Activated CD8-positive, alpha-beta T cell treated with anti-CD3 and anti-CD28 coated beads, Interleukin-2, amount 10 ng/mL, durations not matched to agents 7 days and 5 days (primary cell): ENCODE measurements at regions not wholly inside any gene's neighbourhood (a gene's known extent, or its start where the extent isn't known, plus 50 kb on each side); places are given as distances from the start of the nearest gene placed in this dataset.

Experiments used
- ATAC-seq: fragments of 150-1000 bp; cut with Tn5 transposase; one replicate; pipeline ENCODE4 v1.10.0; 2021; ENCODE audit warnings: moderate library complexity
- CTCF ChIA-PET: fragments of 350-600 bp; sonication (Branson Sonifier 250); formaldehyde crosslinking; loops from one replicate; lab custom pipeline; 2021; ENCODE audit warnings: antibody characterized with exemption; lab: Charles Lee
- POLR2A ChIA-PET: fragments of 350-600 bp; sonication (Branson Sonifier 250); formaldehyde crosslinking; loops from one replicate; lab custom pipeline; 2021; ENCODE audit warnings: antibody characterized with exemption; lab: Charles Lee
- DNase-seq: peaks from one replicate; pipeline ENCODE4 v3.0.0-alpha.2; 2020
- H3K27ac Mint-ChIP-seq: one replicate; pipeline ENCODE4 v1.8.0; 2021; ENCODE audit warnings: mild to moderate bottlenecking, mixed read lengths
- H3K27me3 Mint-ChIP-seq: one replicate; pipeline ENCODE4 v1.8.0; 2021; ENCODE audit warnings: low read depth, mixed read lengths
- H3K36me3 Mint-ChIP-seq: one replicate; pipeline ENCODE4 v1.8.0; 2021; ENCODE audit warnings: low read depth, mixed read lengths
- H3K4me1 Mint-ChIP-seq: one replicate; pipeline ENCODE4 v1.8.0; 2021; ENCODE audit warnings: low read depth, mixed read lengths
- H3K4me3 Mint-ChIP-seq: one replicate; pipeline ENCODE4 v1.8.0; 2021; ENCODE audit warnings: mild to moderate bottlenecking, mixed read lengths
- H3K9me3 Mint-ChIP-seq: one replicate; pipeline ENCODE4 v1.8.0; 2022; ENCODE audit warnings: mixed read lengths; ENCODE audit not compliant: insufficient read depth

- Mint-ChIP-seq H3K27me3 (no peaks in the 10 kb centered on the region), H3K4me1 (no peaks in the 10 kb centered on the region), H3K4me3 (no peak overlapping the region), H3K27ac (no peak overlapping the region), H3K36me3 (no peaks in the 10 kb centered on the region), H3K9me3 (no peaks in the 10 kb centered on the region)
- DNase-seq (no peak), ATAC-seq (no peak)
- ChIA-PET POLR2A (no interaction called here), CTCF (no interaction called here)
Measured at GRCh38 chrX:109827772-109828171, 94.7 kb upstream of the ACSL4 start.

GRCh38 chrX:109830157-109830703 is 97.2 kb upstream of the ACSL4 start:
- POLR2A ChIA-PET = no interaction called here
- H3K27ac Mint-ChIP-seq = no peak overlapping the region
- no peak for DNase-seq
- CTCF ChIA-PET = no interaction called here
- no peak overlapping the region for H3K4me3 Mint-ChIP-seq
- ATAC-seq = no peak
- H3K27me3 Mint-ChIP-seq = no peaks in the 10 kb centered on the region
- H3K36me3 Mint-ChIP-seq = no peaks in the 10 kb centered on the region
- H3K4me1 Mint-ChIP-seq = no peaks in the 10 kb centered on the region
- no peaks in the 10 kb centered on the region for H3K9me3 Mint-ChIP-seq

- CTCF ChIA-PET = no interaction called here
Measured at GRCh38 chrX:109830704-109831206, 97.7 kb upstream of the ACSL4 start.

GRCh38 chrX:109831326-109831985 is 98.4 kb upstream of the ACSL4 start:
- H3K27ac Mint-ChIP-seq = no peak overlapping the region
- H3K9me3 Mint-ChIP-seq = no peaks in the 10 kb centered on the region
- DNase-seq (no peak), ATAC-seq (no peak)
- no peaks in the 10 kb centered on the region for H3K27me3 Mint-ChIP-seq
- no peak overlapping the region for H3K4me3 Mint-ChIP-seq
- no peaks in the 10 kb centered on the region for H3K4me1 Mint-ChIP-seq
- ChIA-PET POLR2A (no interaction called here), CTCF (interaction anchor here (2.4 kb wide), 1 partner anchor 26 kb away, joined by 7 read pairs; no protein-coding TSS in a partner anchor)
- no peaks in the 10 kb centered on the region for H3K36me3 Mint-ChIP-seq

More at GRCh38 chrX:109830704-109831206, 97.7 kb upstream of the ACSL4 start:
- POLR2A ChIA-PET = no interaction called here
- no peaks in the 10 kb centered on the region for H3K27me3 Mint-ChIP-seq
- H3K36me3 Mint-ChIP-seq = no peaks in the 10 kb centered on the region
- H3K27ac Mint-ChIP-seq = no peak overlapping the region
- no peaks in the 10 kb centered on the region for H3K9me3 Mint-ChIP-seq
- H3K4me3 Mint-ChIP-seq = no peak overlapping the region
- H3K4me1 Mint-ChIP-seq = no peaks in the 10 kb centered on the region
- DNase-seq (no peak), ATAC-seq (no peak)

- ATAC-seq = no peak
- Mint-ChIP-seq H3K4me3 (no peak overlapping the region), H3K4me1 (no peaks in the 10 kb centered on the region), H3K27me3 (no peaks in the 10 kb centered on the region), H3K36me3 (no peaks in the 10 kb centered on the region), H3K27ac (no peak overlapping the region), H3K9me3 (no peaks in the 10 kb centered on the region)
- POLR2A ChIA-PET = interaction anchor here (0.6 kb wide), 1 partner anchor 106 kb away, joined by 3 read pairs; no protein-coding TSS in a partner anchor
- no peak for DNase-seq
- CTCF ChIA-PET = interaction anchor here (2.2 kb wide), 1 partner anchor 17 kb away, joined by 8 read pairs; no protein-coding TSS in a partner anchor
Measured at GRCh38 chrX:109839694-109840567, 106.9 kb upstream of the ACSL4 start.

GRCh38 chrX:109840585-109840984 is 107.5 kb upstream of the ACSL4 start:
- H3K36me3 Mint-ChIP-seq = no peaks in the 10 kb centered on the region
- ChIA-PET POLR2A (interaction anchor here (0.6 kb wide), 1 partner anchor 107 kb away, joined by 3 read pairs; no protein-coding TSS in a partner anchor), CTCF (interaction anchor here (1.2 kb wide), 1 partner anchor 16 kb away, joined by 8 read pairs; no protein-coding TSS in a partner anchor)
- no peak overlapping the region for H3K4me3 Mint-ChIP-seq
- no peak for ATAC-seq
- H3K27me3 Mint-ChIP-seq = no peaks in the 10 kb centered on the region
- no peak overlapping the region for H3K27ac Mint-ChIP-seq
- no peak for DNase-seq
- no peaks in the 10 kb centered on the region for H3K4me1 Mint-ChIP-seq
- H3K9me3 Mint-ChIP-seq = no peaks in the 10 kb centered on the region

- Mint-ChIP-seq H3K27me3 (no peaks in the 10 kb centered on the region), H3K9me3 (no peaks in the 10 kb centered on the region), H3K4me3 (no peak overlapping the region), H3K27ac (no peak overlapping the region), H3K36me3 (no peaks in the 10 kb centered on the region), H3K4me1 (no peaks in the 10 kb centered on the region)
- ChIA-PET POLR2A (no interaction called here), CTCF (interaction anchor here (1.2 kb wide), 1 partner anchor 16 kb away, joined by 8 read pairs; no protein-coding TSS in a partner anchor)
- DNase-seq (no peak), ATAC-seq (no peak)
Measured at GRCh38 chrX:109841257-109841656, 108.2 kb upstream of the ACSL4 start.

- H3K4me1 Mint-ChIP-seq = no peaks in the 10 kb centered on the region
- no peak for DNase-seq
- H3K36me3 Mint-ChIP-seq = no peaks in the 10 kb centered on the region
Measured at GRCh38 chrX:109841869-109842579, 109.0 kb upstream of the ACSL4 start.

GRCh38 chrX:109842611-109843010 is 109.6 kb upstream of the ACSL4 start:
- Mint-ChIP-seq H3K4me3 (no peak overlapping the region), H3K27me3 (no peaks in the 10 kb centered on the region), H3K9me3 (no peaks in the 10 kb centered on the region), H3K36me3 (no peaks in the 10 kb centered on the region), H3K27ac (no peak overlapping the region), H3K4me1 (no peaks in the 10 kb centered on the region)
- POLR2A ChIA-PET = no interaction called here
- CTCF ChIA-PET = interaction anchor here (1.3 kb wide), 1 partner anchor 14 kb away, joined by 3 read pairs; no protein-coding TSS in a partner anchor
- DNase-seq (no peak), ATAC-seq (no peak)

More at GRCh38 chrX:109841869-109842579, 109.0 kb upstream of the ACSL4 start:
- CTCF ChIA-PET = interaction anchor here (1.2 kb wide), 1 partner anchor 15 kb away, joined by 8 read pairs; no protein-coding TSS in a partner anchor
- POLR2A ChIA-PET = no interaction called here
- ATAC-seq = no peak
- Mint-ChIP-seq H3K27ac (no peak overlapping the region), H3K27me3 (no peaks in the 10 kb centered on the region), H3K9me3 (no peaks in the 10 kb centered on the region), H3K4me3 (no peak overlapping the region)

GRCh38 chrX:109843963-109844751 is 111.1 kb upstream of the ACSL4 start:
- Mint-ChIP-seq H3K4me3 (no peak overlapping the region), H3K9me3 (no peaks in the 10 kb centered on the region), H3K36me3 (no peaks in the 10 kb centered on the region), H3K27ac (no peak overlapping the region), H3K4me1 (peaks cover 3% of the 10 kb centered on the region), H3K27me3 (no peaks in the 10 kb centered on the region)
- ATAC-seq (no peak), DNase-seq (no peak)
- POLR2A ChIA-PET = no interaction called here
- CTCF ChIA-PET = interaction anchor here (1.3 kb wide), 1 partner anchor 13 kb away, joined by 3 read pairs; no protein-coding TSS in a partner anchor
